ENCODE measurements at regions not wholly inside any gene's neighbourhood (a gene's known extent, or its start where the extent isn't known, plus 50 kb on each side); places are given as distances from the start of the nearest gene placed in this dataset.

DNA sequence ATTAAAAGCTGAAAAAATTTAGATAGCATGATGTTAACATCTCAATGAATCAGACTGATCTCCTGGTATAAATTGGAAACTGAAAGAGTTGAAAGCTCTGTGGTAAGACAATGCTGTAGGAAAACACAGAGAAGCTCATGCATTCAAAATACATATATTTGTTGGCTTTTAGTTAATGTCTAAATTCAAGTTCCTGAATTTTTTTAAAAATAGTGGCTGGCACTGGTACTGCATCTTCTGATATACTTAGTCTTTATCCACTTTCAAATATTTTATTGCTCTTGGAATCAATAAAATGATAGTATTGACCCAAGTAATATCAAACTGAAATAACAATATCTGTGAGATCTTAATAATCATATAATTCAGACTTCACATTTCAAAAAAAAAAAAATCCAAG is 151.4 kb upstream of the FIGN start:
- no peak for TF ChIP-seq EZH2 (IDR thresholded peaks at IDR 0.05)
- TF ChIP-seq, protein P1, sequence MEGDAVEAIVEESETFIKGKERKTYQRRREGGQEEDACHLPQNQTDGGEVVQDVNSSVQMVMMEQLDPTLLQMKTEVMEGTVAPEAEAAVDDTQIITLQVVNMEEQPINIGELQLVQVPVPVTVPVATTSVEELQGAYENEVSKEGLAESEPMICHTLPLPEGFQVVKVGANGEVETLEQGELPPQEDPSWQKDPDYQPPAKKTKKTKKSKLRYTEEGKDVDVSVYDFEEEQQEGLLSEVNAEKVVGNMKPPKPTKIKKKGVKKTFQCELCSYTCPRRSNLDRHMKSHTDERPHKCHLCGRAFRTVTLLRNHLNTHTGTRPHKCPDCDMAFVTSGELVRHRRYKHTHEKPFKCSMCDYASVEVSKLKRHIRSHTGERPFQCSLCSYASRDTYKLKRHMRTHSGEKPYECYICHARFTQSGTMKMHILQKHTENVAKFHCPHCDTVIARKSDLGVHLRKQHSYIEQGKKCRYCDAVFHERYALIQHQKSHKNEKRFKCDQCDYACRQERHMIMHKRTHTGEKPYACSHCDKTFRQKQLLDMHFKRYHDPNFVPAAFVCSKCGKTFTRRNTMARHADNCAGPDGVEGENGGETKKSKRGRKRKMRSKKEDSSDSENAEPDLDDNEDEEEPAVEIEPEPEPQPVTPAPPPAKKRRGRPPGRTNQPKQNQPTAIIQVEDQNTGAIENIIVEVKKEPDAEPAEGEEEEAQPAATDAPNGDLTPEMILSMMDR (IDR thresholded peaks at IDR 0.05) = peak; percentile 35
- no peak for TF ChIP-seq EZH2phosphoT487 (IDR thresholded peaks at IDR 0.05)

Measured in neural progenitor cell (in vitro differentiated cells).